Stimulated activated naive CD8-positive, alpha-beta T cell treated with anti-CD3 and anti-CD28 coated beads, Interleukin-15, Interleukin-2, amounts not matched to agents 100 U/mL and 50 U/mL, for 24 hours (primary cell): ENCODE measurements at regions not wholly inside any gene's neighbourhood (a gene's known extent, or its start where the extent isn't known, plus 50 kb on each side); places are given as distances from the start of the nearest gene placed in this dataset.
"Not testable (repeated sequence)": the region's sequence is repeated elsewhere in the genome, so short reads cannot be mapped to it uniquely, and the experiment has no call there.

Source experiments
- ATAC-seq: fragments of 150-1000 bp; cut with Tn5 transposase; one replicate; pipeline ENCODE4 v1.10.0; 2021
- DNase-seq: peaks from one replicate; pipeline ENCODE4 v3.0.0; 2021

DNA sequence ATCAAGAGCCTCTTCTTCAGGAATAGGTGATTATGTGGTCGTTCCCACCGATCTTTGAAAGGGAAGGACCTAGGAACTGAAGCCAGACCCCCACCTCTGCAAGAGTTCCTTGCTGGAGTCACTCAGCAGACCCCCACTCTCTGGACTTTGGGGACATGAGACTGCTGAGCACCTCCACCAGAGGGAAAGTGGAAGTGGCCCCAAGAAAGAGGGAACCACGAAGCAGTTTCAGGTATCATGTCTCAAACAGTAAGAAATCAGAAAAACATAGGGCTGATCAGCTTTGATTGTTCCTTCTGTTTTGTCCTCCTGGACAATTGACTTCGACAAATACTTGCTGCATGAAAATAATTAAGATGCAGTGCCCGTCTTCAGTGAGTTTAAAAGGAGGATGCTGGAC, 84.2 kb upstream of the ADORA2B start:
- ATAC-seq, DNase-seq: not testable (repeated sequence)

DNA sequence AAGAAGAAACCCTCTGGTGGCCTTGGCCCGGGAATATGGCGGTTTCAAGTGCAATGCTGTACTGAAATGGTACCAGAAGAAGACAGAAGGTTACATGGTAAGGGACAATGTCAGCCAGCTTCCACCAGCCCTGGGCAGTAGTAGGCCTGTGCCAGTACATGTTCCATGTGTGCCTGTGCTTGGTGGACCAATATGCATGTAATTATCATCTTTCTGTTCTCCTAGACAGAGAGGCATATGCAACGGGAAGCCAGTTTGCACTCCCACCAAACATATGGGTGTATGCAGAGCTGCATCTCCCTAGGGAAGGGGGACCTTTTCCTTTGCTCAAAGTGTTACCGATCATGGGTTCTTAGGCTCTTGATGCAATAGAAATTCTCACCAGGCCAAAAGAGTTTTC, 80.9 kb upstream of the ADORA2B start:
- not testable (repeated sequence) for ATAC-seq, DNase-seq

GRCh38 chr17:15864472-15864871, 80.5 kb upstream of the ADORA2B start:
- not testable (repeated sequence) for DNase-seq, ATAC-seq

DNA sequence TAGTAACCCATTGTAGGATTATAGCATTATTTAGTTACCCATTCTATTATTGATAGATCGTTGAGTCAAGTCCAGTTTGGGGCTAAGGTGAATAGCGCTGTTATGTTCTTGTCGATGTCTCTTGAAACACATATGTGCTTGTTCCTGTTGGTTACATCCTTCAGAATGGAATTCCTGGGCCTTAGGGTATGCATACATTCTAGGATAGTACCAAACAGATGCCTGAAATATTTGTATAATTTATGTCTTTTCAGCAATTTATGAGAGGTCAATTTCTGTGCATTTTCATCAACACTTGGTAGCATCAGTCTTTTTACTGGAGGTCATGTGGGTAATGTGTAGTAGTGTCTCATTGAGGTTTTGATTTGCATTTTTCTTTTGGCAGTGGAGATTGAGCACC, 78.9 kb upstream of the ADORA2B start:
- not testable (repeated sequence) for ATAC-seq, DNase-seq

- ATAC-seq, DNase-seq: not testable (repeated sequence)
These were observed 77.6 kb upstream of the ADORA2B start for GRCh38 chr17:15867331-15867730.

DNA sequence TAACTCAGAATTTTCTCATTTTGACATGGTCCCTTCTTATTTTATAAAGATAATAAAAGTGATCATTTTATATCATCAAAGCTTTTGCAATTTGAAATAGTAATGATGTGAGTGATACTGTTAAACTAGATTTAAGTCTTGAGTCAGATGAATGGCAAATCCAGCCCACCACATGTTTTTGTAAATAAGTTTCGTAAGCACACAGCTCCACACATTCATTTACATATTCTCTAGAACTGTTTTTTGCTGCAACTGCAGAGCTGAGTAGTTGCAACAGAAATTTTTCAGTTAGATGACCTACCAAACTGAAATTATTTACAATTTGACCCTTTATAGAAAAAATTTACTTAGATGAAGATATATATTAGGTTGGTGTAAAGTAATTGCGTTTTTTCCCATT, 75.1 kb upstream of the ADORA2B start:
- ATAC-seq, DNase-seq: not testable (repeated sequence)

- ATAC-seq, DNase-seq: not testable (repeated sequence)
These were observed 72.3 kb upstream of the ADORA2B start for GRCh38 chr17:15872677-15873076.

DNA sequence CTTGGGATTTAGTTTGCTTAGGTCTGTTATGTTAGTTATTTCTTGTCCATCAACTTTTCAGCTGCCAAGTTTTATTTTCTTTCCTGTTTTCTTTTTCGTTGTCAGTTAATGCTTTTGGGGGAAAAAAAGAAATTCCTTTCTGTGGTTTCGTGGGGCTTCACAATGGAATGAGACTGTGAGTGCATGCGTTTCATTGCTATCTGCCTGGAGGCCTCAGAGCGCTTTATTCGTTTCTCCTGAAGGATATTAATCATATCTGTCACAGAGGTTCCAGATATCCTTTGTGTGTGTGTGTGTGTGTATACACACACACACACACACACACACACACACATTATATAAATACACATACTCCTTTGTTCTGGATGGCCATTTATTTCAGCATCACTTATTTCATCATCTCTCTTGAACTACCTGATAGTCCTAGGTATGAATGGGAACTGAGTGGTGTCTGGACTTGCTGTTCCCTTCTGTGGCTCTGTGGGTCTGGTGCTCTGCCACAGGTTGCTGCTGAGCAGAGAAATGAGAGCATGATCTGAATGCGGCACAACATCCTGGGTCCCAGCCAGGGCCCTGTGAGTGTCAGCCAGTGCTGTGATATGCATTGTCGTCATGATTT, 66.9 kb upstream of the ADORA2B start:
- ATAC-seq, DNase-seq: not testable (repeated sequence)

GRCh38 chr17:15882058-15882720, 62.7 kb upstream of the ADORA2B start:
- ATAC-seq (no peak), DNase-seq (no peak)

- no peak for DNase-seq
- ATAC-seq = no peak
These were observed 62.2 kb upstream of the ADORA2B start for GRCh38 chr17:15882777-15883176.

GRCh38 chr17:15883617-15884111, 61.3 kb upstream of the ADORA2B start:
- DNase-seq = no peak
- peak; percentile 29 for ATAC-seq

- ATAC-seq (no peak), DNase-seq (no peak)
These were observed 60.2 kb upstream of the ADORA2B start for GRCh38 chr17:15884731-15885130.

DNA sequence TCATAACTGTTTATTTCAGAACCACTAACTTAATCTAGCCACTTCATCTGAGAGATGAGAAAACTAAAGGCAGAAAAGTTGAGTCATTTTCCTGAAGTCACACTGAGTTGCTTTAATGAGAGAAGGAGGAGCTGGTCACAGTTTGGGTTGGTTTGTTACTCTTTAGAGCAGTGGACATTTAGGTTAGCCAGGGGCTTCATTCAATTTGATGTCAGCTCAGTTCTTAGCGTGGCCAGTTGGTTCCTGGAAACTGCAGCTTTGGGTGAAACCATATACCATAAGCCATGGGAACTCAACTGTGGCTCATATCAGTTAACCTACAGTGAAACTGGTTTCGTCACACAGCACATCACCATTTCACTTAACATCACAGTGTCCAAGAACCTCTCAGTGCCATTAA, 59.2 kb upstream of the ADORA2B start:
- peak; percentile 68 for ATAC-seq
- no peak for DNase-seq

DNA sequence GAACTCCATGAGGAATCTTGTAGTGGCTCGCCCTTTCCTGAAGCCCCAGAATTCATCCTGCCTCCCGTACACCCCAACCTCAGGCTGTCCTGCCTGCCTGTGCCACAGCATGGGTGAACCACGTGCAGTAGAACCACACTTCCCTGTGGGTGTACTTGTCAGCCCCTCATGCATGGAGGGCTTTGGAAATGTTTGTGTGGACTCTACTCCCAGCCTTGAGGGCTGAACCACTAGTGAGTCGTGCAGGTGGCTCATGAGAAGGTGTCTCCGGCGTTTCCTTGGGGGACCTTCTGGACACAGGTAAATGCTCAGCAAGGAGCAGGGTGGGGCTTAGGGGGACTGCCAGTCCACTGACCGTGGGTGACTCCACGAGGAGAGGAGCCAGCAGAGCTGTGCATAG, 58.7 kb upstream of the ADORA2B start:
- ATAC-seq = no peak

DNA sequence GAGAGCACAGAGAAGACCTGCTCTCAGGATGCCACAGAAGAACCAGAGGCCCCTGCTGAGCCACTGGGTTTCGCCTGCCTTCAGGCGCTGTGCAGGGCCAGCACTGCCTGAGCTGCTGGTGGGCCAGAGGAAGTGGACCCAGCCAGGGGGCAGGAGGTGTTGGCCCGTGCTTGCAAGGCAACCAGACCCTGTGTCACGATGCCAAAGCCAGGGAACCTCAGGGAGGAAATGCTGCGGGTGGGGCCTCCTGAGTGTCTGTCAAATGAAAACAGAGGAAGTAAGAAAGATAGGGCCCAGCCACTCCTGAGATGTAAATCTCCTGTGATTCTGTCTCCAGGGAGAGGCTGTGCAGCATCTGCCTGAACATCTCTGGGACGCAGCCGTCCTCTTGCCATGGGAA, 58.1 kb upstream of the ADORA2B start:
- no peak for DNase-seq
- ATAC-seq = peak; percentile 15

More for the DNA sequence above, 58.7 kb upstream of the ADORA2B start:
- DNase-seq = no peak

GRCh38 chr17:15888436-15888835, 56.5 kb upstream of the ADORA2B start:
- no peak for DNase-seq
- ATAC-seq = no peak

GRCh38 chr17:15890279-15890892, 54.5 kb upstream of the ADORA2B start:
- DNase-seq = no peak
- ATAC-seq = no peak

- ATAC-seq (no peak), DNase-seq (no peak)
These were observed 53.6 kb upstream of the ADORA2B start for GRCh38 chr17:15891318-15891717.

GRCh38 chr17:15892244-15892643, 52.7 kb upstream of the ADORA2B start:
- ATAC-seq = no peak
- DNase-seq = no peak

DNA sequence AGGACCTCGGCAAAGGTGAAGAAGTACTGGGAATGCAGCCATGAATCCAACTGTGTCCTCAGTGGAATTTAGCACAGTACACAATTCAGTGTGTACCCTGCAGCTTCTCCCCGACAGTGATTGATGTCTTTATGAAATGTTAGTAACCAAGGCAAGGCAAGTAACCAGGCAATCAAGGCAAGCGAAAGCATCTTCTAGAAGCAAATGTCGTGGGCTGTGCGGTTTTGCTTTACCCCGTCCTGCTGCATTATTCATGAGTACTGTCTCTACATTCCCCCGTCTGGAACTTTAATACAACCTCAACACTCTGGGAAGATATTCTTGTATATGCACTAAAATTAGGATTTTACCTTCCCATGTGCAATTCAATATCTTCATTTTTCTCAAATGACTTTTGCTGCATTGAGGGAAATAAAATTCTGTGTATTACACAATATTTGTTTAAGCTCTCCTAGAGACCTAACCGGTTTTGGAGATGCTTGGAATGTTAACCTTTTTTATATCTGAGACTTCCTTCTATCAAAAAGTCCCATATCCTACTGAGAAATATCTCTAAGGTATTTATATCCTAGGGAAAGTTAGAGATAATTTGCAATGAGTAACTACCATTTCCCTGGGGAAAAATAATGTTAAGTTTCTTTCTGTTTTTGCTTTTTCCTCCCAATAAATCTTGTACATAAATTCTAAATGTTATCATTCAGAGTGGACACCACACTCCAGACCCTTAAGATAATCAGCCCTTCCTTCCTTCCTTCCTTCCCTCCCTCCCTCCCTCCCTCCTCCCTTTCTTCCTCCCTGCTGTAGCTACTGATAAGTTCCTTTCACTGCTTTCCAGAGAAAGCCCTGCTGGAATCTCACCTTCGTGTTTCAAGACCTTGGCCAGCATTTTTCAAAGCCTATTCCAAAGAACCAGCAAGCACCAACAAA, 51.9 kb upstream of the ADORA2B start:
- DNase-seq = no peak
- no peak for ATAC-seq

DNA sequence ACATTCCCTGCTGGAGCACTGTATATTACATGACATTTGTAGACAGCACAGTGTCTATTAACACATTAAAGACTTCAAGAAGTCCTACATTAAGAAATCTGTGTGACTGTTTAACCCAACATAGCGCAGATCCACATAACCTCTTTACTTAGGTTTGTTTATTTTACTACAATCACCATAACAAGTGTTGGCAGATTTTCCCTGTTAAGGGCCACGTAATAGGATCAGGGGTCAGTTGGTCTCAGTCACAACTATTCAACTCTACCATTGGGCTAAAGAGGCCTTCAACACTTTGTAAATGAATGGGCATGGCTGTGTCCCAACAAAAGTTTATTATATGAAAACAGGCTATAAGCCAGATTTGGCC, 51.3 kb upstream of the ADORA2B start:
- DNase-seq (no peak), ATAC-seq (no peak)

DNA sequence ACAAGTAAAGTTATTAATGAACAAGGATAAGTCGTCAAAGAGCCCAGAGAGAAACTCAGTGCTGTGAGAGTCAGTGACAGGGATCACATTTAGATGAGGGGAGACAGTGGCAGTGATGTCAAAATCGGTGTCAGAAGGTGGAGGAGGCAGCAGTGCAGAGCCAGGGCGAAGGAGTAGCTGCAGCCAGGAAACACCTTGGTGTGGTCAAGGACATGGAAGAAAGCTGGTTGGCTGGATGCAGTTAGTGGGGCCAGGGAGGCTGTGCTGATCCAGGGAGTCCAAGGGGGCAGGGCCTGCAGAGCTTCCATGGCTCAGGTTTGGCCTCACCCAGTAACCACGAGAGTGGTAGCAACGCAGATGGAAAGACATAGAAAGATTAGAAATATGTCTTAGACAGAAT, 50.7 kb upstream of the ADORA2B start:
- ATAC-seq (no peak), DNase-seq (no peak)
